GM18502 (cell line): ENCODE measurements at regions not wholly inside any gene's neighbourhood (a gene's known extent, or its start where the extent isn't known, plus 50 kb on each side); places are given as distances from the start of the nearest gene placed in this dataset.
"Not testable (repeated sequence)": the region's sequence is repeated elsewhere in the genome, so short reads cannot be mapped to it uniquely, and the experiment has no call there.

Source experiments
- ATAC-seq: cut with Tn5 transposase; IDR thresholded peaks from one replicate; pipeline ENCODE4 v1.9.1; 2021; ENCODE audit warnings: mild to moderate bottlenecking; ENCODE audit not compliant: unreplicated experiment, poor library complexity

DNA sequence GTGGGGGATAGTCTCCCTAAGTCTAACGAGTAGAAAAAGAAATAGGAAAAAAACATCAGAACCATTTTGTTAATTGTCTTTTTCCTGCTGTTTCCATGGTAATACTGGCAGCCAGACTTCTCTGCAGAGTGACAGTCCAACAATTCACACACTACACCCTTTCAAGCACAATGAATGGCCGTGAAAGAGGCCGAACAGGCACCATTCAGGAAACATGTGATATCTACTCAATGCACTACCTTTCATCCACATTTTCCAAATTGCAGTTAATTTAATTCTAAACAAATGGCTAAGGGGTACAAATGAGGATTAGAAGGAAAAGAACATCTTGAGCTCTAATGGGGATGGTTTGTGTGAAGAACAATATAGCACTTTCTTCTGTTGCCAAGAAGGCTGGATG, 358.5 kb upstream of the ANKRD30A start:
- ATAC-seq: no peak

DNA sequence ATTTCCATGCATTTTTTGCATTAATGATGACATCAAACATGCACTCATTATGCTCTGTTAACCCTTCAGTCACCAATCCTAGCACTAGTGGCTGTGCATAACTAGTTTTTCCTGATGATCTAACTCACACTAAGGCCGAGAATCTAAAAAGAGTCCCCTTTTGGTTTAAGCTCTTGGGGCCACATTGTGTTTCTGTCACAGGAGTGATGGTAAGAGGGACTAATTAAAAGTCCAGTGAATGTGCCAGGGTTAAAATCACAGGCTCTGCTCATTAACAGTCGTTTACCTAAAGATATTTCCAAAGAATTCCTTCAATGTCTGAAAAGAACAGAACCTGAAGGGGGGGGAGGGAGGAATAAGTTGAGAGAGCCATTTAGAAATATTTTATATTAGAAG, 359.0 kb upstream of the ANKRD30A start:
- ATAC-seq: no peak

DNA sequence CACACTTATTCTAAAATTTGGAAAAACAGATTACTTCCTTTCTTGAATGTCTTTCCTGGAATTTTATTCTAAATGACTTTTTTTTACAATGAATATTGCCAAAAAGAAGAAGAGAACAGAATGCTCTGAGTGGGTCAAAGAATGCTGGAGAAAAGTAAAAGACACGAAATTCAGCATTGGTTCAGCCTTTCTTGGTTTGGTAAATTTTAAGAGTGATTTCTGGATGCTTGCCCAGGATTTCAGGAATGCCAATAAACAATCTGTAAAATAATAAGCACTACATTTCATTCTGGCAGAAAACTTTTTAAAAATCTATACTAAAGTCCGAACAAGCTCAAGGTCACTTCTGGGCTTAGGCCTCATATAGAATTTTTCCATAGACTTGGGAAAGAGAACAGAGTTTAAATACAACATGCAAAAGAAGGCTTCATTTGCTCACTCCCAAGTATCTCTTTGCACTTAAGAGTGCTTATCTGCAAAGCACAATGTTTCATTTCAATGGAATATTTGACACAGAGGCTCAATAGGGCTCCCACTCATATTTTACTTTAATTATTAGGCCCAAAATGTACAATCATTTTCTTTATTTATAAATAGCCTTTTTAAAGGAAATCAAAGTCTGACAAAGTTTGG, 359.5 kb upstream of the ANKRD30A start:
- ATAC-seq: no peak

DNA sequence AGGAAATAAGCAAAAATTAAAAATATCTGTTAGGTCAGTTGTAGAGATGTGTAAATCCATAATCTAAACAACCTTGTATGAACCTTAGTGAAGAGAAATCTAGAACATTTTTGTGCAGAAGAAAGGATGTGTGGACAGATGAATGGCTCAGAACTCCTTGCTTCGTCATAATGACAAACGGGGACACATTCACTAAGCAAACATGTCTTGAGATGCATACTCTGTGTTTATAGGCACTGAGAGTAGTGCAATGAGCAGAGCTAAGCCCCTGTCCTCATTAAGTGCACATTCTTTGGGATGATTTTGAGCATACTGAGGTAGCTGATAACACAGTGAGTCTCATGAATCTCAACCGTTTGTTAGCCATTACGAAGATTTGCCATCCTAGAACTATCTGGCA, 360.6 kb upstream of the ANKRD30A start:
- ATAC-seq: no peak

DNA sequence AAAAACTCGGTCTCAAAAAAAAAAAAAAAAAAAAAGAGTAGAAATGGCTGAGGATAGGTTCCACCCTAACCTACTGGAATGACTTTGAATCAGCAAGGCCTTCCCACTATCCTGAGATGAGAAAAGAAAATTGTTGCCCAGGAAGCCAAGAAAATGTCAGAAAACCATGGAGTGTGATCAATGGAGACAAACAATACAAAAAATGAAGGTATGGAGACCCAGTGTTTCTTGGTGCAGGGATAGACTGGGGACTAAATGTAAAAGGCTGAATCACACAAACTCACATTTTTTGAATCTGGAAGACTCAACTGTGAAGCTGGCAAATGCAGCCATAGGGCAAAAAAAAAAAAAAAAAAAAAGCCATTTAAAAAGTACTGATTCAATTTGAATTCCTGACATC, 364.3 kb upstream of the ANKRD30A start:
- ATAC-seq: no peak

DNA sequence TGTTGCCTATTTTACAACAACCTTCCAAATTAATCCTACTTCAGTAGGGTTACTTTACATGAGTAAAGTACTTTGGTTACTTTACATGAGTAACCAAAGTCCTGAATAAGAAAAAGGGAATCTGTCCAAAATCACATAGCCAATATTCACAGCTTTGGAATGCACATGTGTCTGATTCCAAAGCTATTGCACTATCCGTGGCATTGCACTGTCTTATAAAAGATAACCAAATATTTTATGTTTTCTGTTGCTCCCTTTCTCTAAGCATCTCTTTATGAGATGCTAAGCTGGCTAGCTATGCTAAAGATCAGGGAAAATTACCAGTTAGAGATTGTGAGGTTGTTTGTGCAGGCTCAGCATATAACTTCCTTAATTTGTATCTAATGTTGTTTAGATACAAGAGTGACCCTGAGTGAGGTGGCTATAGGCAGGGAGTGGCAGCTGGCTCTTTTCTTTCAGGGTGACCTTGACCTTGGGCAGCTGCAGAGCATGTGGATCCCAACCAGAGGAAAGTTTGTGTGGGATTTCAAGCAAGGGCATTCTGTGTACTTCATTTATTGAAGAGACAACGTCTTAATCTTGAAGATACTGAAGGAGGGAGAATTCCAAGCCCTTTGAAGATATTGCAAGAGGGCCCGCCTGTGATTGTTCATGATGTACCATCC, 366.1 kb upstream of the ANKRD30A start:
- ATAC-seq: no peak

DNA sequence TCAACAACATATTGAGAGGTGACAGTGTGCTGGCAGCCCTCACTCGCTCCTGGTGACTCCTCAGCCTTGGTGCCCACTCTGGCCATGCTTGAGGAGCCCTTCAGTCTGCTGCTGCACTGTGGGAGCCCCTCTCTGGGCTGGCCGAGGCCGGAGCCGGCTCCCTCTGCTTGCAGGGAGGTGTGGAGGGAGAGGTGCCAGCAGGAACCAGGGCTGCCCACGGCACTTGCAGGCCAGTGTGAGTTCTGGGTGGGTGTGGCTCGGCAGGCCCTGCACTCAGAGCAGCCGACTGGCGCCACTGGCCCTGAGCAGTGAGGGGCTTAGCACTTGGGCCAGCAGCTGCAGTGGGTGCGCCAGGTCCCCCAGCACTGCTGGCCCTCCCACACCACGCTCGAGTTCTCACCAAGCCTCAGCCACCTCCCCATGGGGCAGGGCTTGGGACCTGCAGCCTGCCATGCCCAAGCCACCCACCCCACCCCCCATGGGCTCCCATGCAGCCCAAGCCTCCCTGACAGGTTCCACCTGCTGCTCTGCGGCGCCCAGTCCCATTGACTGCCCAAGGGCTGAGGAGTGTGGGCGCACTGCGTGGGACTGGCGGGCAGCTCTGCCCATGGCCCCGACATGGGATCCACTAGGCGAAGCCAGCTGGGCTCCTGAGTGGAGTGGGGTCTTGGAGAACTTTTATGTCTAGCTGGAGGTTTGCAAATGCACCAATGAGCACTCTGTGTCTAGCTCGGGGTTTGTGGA, 377.1 kb upstream of the ANKRD30A start:
- no peak for ATAC-seq

DNA sequence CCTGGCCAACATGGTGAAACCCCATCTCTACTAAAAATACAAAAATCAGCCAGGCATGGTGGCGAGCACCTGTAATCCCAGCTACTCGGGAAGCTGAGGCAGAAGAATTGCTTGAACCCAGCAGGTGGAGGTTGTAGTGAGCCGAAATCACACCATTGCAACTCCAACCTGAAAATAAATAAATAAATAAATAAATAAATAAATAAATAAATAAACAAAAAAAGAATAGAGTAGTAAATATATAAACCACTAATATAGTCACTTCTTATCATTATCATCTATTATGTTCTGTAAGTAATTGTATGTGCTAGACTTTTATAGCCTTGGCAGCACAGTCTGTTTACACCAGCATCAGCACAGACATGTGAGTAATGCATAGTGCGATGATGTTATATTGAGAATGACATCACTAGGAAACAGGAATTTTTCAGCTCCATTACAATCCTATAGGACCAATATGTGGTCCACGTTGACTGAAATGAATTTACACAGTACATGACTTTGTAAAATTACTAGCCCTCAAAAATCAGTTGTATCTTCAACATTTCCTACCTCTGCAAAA, 385.4 kb upstream of the ANKRD30A start:
- no peak for ATAC-seq

DNA sequence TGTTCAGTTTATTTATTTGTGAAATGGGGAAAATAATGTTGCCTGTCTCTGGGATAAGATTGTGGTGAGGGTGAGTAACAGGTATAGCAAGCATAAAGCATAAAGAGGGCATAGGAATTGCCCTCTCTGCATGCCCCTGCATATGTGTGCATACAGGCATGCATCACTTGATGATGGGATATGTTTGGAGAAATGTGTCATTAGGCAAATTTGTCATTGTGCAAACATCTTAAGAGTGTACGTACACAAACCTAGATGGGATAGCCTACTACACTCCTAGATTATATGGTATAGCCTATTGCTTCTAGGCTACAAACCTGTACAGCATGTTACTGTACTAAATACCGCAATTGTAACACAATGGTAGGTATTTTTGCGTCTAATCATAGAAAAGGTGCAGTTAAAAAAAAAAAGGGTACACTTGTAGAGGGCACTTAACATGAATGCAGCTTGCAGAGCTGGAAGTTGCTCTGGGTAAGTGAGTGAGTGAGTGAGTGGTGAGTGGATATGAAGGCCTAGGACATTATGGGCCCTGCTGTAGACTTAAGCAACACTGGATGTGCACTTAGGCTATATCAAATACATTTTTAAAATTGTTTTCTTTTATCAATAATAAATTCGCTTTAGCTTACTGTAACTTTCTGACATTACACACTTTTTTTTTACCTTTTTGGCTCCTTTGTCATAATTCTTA, 386.5 kb upstream of the ANKRD30A start:
- no peak for ATAC-seq

DNA sequence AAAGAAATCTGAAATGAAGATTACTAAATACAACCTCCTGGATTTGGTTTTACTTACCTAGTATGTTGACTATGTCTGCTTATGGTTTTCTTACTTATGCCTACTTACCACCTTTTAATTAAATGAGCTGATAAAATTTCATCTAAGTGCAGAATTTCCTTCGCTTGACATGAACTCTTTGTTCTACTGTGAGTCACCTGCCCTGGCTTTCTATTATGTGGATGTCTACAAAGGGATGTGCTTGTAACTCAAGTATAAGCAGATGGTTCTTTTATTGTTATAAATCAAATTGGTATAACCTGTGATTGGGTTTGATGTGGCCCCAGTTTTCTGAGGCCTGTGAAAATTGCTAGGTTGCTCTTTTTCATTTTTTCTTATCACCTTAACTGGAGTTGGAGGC, 389.1 kb upstream of the ANKRD30A start:
- no peak for ATAC-seq

DNA sequence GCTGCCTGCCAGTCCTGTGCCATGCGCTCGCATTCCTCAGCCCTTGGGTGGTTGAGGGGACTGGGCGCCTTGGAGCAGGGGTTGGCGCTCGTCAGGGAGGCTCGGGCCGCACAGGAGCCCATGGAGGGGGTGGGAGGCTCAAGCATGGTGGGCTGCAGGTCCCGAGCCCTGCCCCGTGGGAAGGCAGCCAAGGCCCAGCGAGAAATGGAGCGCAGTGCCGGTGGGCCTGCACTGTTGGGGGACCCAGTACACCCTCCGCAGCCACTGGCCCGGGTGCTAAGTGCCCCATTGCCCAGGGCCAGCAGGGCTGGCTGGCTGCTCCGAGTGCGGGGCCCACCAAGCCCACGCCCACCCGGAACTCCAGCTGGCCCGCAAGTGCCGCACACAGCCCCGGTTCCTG, 390.8 kb upstream of the ANKRD30A start:
- not testable (repeated sequence) for ATAC-seq

DNA sequence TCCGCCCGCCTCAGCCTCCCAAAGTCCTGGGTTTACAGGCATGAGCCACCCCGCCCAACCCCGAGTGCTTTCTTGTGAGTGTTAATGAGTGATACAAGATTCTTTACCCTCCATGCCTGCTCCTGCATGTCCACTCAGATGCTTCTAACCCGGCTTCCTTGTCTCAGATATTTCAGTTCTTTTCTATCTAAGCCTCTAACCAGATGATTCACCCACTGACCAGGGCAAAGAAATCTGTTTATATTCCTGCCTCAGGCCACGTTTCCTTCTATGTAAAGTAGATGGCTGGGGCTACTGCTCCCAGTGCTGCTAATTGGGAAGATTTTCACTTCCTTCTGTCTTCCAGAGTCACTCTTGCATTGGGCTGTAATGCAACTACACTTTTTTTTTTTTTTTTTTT, 395.1 kb upstream of the ANKRD30A start:
- no peak for ATAC-seq

DNA sequence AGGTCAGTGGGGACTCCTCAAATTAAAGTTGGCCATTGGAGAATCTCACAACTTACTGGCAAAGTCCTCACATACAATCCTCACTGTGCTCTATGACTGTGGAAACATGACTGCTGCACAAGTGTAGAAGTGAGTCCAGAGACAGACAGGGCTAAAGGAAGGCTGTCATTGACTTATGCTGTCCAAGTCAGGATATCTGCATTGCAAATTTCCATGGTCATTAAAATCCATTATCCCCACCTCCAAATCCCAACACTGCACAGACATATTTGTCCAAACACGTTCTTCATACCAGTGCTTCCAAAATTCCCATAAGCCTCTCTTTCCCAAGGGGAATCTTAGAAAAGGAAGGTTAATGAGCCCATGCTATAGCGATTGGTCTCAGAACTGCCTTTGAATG, 396.8 kb upstream of the ANKRD30A start:
- no peak for ATAC-seq

DNA sequence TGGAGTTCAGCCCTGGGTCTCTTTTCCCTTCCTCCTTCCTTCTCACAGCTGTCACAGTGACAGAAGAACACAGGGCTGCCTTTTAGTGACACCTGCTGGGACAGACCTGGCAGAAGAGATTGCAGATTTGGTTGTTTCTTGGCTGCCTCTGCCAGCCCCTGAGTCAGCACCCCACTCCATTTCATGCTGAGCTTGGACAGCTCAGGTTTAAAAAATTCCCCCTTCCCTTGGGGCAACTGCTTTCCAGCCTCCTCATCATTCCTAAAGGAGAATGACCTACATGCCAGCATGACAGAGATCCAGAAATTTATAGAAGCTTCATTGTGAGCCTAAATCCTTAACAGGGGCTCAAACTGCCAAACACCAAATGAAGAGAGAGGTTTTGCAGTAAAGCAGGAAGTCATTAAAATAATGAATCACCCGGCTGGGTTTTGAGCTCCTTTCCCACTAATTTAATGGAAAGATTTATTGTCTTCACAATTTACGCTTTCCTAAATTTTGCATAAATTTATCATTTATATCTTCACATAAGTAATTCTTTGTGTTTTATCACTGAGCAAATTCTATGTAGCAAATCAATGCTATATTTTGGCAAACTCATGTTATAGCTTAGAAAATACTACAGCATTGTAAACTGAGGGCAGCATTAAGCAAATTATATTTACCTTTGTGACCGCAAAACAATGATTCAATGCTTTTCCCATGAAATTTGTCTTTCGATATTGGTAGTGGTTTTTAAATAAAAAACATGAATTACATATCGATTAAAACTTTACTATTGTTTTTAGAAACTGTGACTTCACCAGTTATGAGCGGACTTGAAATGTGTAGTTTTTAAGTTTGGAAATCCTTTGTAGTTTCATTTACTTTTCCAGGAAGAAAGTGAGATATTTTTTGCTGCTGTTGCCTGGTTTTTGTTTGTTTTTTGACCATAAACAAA, 399.5 kb upstream of the ANKRD30A start:
- ATAC-seq: no peak

DNA sequence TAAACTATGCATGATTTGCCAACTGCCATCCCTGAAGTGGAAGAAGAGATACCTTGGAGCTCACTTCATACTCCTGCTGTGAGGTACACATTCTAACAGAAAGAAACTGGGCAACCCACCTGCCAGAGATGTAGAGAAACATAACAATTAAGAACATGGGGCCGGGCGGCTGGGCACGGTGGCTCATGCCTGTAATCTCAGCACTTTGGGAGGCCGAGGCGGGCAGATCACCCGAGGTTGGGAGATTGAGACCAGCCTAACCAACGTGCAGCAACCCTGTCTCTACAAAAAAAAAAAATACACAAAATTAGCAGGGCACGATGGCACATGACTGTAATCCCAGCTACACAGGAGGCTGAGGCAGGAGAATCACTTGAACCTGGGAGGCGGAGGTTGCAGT, 402.6 kb upstream of the ANKRD30A start:
- no peak for ATAC-seq

DNA sequence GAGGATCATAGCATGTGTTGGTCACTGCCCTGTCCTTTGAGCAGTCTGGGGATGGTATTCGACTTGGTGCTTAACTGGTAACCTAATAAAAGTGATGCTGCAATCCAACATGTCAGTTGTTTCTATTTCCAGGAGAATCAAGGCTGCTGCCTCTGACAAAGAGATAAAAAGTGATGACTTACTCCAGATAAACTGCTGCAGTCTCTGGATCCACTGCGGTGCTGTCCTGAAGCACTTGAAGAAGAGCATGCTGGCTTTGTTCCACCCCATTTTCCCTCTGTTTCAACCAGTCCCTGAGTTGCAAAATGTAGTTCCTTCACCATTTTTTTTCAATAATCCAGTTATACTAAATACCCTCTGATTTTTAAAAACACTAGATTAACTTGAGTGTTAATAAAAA, 403.5 kb upstream of the ANKRD30A start:
- no peak for ATAC-seq

DNA sequence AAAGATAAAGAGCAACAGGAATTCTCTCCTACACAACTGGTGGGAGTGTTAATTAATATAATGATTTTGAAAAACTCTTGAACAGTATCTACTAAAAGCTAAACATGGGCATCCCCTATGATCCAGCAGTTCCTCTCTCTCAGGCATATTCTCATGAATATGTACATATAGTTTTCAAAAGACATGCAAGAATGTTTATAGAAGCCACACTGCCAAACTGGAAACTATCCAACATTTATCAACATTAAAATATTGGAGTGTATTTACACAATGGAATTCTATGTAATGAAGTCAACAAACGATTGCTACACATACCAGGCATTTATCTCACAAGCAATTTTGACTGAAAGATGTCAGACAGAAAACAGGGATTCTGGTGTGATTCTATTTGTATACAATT, 404.5 kb upstream of the ANKRD30A start:
- ATAC-seq: no peak

DNA sequence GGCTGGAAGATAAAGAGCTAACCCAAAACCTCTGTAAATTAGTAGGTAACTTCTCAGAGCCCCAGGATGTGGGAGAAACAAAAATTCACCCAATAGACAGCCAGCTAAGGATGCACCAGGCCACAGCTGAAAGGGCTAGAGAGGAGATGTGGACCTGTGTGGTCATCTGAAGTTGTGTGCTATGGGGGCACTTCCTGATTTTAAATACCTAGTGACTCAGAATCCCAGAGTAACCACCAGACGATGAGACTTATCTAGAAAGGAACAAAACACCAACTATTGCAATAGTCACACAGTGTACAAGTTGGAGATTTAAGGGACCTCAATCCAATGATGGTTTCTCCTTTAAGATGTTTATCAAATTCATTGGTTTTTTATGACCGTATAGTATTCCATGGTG, 408.3 kb upstream of the ANKRD30A start:
- no peak for ATAC-seq

DNA sequence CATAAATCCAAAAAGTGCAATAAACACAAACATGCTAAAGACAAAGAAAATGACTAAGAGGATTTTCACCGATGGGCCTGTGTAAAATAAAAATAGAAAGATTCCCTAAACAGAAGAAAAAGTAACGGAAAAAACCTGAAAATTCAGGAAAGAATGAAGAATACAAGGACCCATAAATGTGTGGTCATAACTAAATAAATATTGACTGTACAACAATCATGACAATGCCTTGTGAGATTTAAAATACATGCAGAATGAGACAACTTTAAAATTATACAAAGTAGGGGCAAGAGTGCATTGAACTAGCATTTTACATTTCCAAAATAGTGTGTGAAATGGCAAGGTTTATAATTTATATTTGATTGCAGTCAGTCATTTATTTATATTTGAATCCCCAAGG, 409.1 kb upstream of the ANKRD30A start:
- no peak for ATAC-seq

DNA sequence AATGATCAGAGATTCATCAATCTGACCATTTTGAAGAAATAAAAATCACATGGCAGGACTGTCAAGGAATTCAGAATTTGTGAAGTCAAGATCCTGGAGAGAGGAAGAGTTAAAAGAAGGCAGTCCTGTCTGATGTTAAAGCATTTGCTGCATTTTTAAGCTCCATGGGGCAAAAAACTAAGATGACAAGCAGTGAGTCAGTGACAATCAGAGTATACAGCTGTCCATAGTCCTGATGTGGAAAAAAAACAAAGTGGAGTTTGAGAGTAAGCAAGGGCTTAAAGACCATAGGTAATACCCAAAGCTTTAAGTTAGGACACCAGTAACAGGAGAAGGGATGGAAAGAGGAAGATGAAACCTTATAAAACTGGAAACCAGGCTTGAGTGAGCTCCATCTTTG, 412.7 kb upstream of the ANKRD30A start:
- no peak for ATAC-seq
